Lower lobe of right lung (tissue), 2 donors: ENCODE measurements at regions not wholly inside any gene's neighbourhood (a gene's known extent, or its start where the extent isn't known, plus 50 kb on each side); places are given as distances from the start of the nearest gene placed in this dataset.

ENCODE experiments used
- ATAC-seq, 2 donors: fragments of 200-7000 bp; cut with Tn5 transposase; one replicate each; pipeline ENCODE4 v1.9.1; 2020 to 2022; ENCODE audit warnings: mild to moderate bottlenecking in 2 of 2, moderate library complexity in 2 of 2
- DNase-seq: peaks from one replicate; pipeline ENCODE4 v3.0.0-alpha.2; 2020
- H3K27ac ChIP-seq: fragments of 200-600 bp; one replicate; pipeline ENCODE4 v1.8.0; 2022
- H3K27me3 ChIP-seq: fragments of 200-600 bp; one replicate; pipeline ENCODE4 v1.8.0; 2022; ENCODE audit warnings: low read depth
- H3K36me3 ChIP-seq: fragments of 200-600 bp; one replicate; pipeline ENCODE4 v1.8.0; 2022; ENCODE audit warnings: mild to moderate bottlenecking
- H3K4me1 ChIP-seq: fragments of 200-600 bp; one replicate; pipeline ENCODE4 v1.8.0; 2022
- H3K4me3 ChIP-seq: fragments of 200-600 bp; one replicate; pipeline ENCODE4 v1.8.0; 2022; ENCODE audit warnings: mild to moderate bottlenecking
- H3K9me3 ChIP-seq: fragments of 200-600 bp; one replicate; pipeline ENCODE4 v1.8.0; 2022
- CTCF ChIP-seq: fragments of 200-600 bp; IDR thresholded peaks from one replicate; pipeline ENCODE4 v1.8.0; 2022; ENCODE audit warnings: antibody characterized with exemption, mild to moderate bottlenecking
- intact Hi-C: fragments of 100-400 bp; cut with DNase I; formaldehyde crosslinking; loops from one replicate; pipeline ENCODE4 v1.11.0; 2022
- donor health status: DM: no; HTN: yes; CAD: no; lungs with severe emphysema.

GRCh38 chr9:88034964-88035363 lies 60.6 kb upstream of the CDK20 start:
- intact Hi-C loops, result no loop called here
- H3K4me1 ChIP-seq, result no peaks in the 10 kb centered on the region
- H3K36me3 ChIP-seq, result no peaks in the 10 kb centered on the region
- TF ChIP-seq CTCF, result no peak
- H3K9me3 ChIP-seq, result peaks cover 23% of the 10 kb centered on the region
- no peak overlapping the region for H3K27ac ChIP-seq
- DNase-seq, result no peak
- H3K4me3 ChIP-seq, result no peak overlapping the region
- no peak for ATAC-seq
- no peaks in the 10 kb centered on the region for H3K27me3 ChIP-seq

- ATAC-seq (no peak), DNase-seq (no peak)
- Histone ChIP-seq H3K27ac (no peak overlapping the region), H3K4me1 (no peaks in the 10 kb centered on the region), H3K4me3 (no peak overlapping the region), H3K36me3 (no peaks in the 10 kb centered on the region), H3K9me3 (peaks cover 17% of the 10 kb centered on the region), H3K27me3 (no peaks in the 10 kb centered on the region)
- no peak for TF ChIP-seq CTCF
- intact Hi-C loops, result no loop called here
Observed at GRCh38 chr9:88033359-88033702, 59.0 kb upstream of the CDK20 start.

- intact Hi-C loops, result no loop called here
- Histone ChIP-seq H3K4me3 (no peak overlapping the region), H3K27ac (no peak overlapping the region), H3K36me3 (no peaks in the 10 kb centered on the region), H3K4me1 (no peaks in the 10 kb centered on the region), H3K27me3 (no peaks in the 10 kb centered on the region), H3K9me3 (no peaks in the 10 kb centered on the region)
- no peak for DNase-seq
- TF ChIP-seq CTCF, result no peak
- no peak for ATAC-seq
Observed at GRCh38 chr9:88028338-88028737, 54.0 kb upstream of the CDK20 start.

- intact Hi-C loops, result no loop called here
Observed at GRCh38 chr9:88026118-88026479, 51.8 kb upstream of the CDK20 start.

GRCh38 chr9:88025411-88026117 lies 51.2 kb upstream of the CDK20 start:
- Histone ChIP-seq H3K27ac (no peak overlapping the region), H3K27me3 (no peaks in the 10 kb centered on the region), H3K36me3 (no peaks in the 10 kb centered on the region), H3K4me3 (no peak overlapping the region), H3K4me1 (no peaks in the 10 kb centered on the region), H3K9me3 (no peaks in the 10 kb centered on the region)
- ATAC-seq (no peak), DNase-seq (no peak)
- no peak for TF ChIP-seq CTCF
- intact Hi-C loops, result no loop called here

More at GRCh38 chr9:88026118-88026479, 51.8 kb upstream of the CDK20 start:
- Histone ChIP-seq H3K4me1 (no peaks in the 10 kb centered on the region), H3K9me3 (no peaks in the 10 kb centered on the region), H3K4me3 (no peak overlapping the region), H3K36me3 (no peaks in the 10 kb centered on the region), H3K27ac (no peak overlapping the region), H3K27me3 (no peaks in the 10 kb centered on the region)
- no peak for TF ChIP-seq CTCF
- no peak for ATAC-seq
- DNase-seq, result no peak

GRCh38 chr9:88024896-88025295 lies 50.6 kb upstream of the CDK20 start:
- H3K4me3 ChIP-seq, result no peak overlapping the region
- DNase-seq, result no peak
- H3K27ac ChIP-seq, result no peak overlapping the region
- intact Hi-C loops, result no loop called here
- no peaks in the 10 kb centered on the region for H3K9me3 ChIP-seq
- H3K36me3 ChIP-seq, result no peaks in the 10 kb centered on the region
- no peak for ATAC-seq
- no peaks in the 10 kb centered on the region for H3K27me3 ChIP-seq
- no peaks in the 10 kb centered on the region for H3K4me1 ChIP-seq
- no peak for TF ChIP-seq CTCF
